ENCODE measurements at regions not wholly inside any gene's neighbourhood (a gene's known extent, or its start where the extent isn't known, plus 50 kb on each side); places are given as distances from the start of the nearest gene placed in this dataset.

DNA sequence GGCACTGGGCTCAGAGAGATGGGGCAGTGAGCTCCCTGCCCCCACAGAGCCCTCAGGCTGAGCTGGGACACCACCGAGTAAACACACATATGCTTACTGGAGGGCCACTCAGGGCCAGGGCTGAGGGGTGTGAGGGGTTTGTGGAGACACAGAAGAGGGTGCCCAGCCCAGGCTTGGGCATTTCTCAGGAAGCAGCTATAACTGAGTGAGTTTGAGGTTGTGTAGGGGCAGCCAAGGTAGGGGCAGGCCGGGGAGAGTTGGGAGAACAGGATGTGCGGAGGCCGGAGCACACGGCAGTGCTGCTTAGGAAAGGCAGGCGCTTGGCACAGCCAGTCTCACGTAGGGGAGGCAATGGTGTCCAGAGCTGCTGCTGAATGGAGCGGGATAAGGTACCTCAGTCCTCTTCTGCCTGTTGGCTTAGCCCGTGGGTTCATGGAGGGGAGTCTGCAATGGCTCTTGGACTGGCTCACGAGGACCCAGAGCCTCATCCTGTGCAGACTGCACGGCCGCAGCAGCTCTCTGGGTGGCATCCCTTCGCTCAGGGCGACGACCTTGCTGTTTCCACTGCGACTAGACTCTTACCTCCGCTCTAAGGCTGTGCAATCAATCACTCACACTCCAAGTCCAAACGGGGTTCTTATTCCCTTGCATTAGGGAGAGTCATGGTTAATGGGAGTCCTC, 466.1 kb upstream of the HS6ST1 start:
- DNase-seq, result no peak

DNA sequence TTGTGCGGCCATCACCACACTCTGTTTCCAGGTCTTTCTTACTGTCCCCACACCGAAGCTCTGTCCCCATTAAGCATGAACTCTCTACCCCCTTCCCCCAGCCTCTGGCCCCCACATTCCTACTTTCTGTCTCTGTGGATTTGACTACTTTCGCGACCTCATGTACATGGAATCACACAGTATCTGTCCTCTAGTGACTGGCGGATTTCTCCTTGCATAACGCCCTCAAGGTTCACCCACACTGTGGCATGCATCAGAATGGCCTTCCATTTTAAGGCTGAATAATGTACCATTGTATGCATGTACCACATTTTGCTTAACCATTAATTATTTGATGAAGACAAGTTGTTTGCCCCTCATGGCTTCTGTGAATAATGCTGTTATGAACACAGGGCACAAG, 467.6 kb upstream of the HS6ST1 start:
- no peak for DNase-seq

DNA sequence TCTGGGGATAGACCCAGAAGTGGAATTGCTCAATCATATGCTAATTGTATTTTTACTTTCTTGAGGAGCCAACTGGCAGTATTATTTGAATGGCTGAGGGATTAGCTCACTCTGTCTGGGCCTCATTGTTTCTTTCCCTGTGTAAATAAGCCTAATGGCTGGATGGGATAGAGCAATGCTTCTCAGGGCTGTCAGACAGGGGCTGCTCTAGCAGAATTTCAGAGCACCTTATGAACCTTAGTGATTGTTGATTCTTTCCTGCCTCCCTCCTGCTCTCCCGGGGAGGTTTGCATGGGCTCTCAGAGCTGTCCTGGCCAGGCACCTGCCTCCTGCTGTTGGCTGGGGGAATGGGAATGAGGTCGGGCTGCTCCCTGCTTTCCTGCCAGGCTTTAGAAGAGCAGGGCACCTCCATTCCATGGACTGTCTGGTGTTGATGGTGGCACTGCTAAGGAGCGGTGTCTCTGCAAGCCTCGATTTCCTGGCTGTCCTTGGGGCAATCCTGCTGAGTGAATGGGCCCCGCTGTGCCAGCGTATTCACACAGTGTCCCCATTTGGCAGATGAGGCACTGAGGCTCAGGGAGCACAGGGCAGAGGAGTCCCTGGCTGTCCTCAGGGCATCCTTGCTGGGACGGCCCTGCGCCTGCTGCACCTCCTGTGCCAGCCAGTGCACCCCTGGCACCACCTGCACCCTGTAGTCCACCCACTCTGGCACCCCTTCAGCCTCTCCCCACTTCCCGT, 468.2 kb upstream of the HS6ST1 start:
- DNase-seq, result no peak

DNA sequence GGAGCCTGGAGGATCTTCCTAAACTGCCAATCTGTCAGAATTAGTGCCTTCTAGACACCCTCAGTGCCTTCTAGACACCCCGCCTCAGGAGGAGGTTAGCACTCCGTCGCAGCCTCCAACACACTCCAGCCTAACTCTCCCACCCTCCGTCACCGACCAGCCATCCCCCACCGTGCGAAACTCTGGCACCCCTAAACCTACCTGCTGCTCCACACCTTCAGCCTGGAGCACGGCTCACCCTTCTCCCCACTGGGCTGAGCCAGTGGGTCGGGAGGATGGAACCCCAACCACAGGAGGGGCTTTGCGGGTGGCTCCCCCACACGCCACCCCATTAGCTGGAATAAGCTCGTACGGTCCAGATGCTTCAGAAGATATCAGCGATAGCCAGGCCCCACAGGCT, 468.9 kb upstream of the HS6ST1 start:
- DNase-seq, result no peak

DNA sequence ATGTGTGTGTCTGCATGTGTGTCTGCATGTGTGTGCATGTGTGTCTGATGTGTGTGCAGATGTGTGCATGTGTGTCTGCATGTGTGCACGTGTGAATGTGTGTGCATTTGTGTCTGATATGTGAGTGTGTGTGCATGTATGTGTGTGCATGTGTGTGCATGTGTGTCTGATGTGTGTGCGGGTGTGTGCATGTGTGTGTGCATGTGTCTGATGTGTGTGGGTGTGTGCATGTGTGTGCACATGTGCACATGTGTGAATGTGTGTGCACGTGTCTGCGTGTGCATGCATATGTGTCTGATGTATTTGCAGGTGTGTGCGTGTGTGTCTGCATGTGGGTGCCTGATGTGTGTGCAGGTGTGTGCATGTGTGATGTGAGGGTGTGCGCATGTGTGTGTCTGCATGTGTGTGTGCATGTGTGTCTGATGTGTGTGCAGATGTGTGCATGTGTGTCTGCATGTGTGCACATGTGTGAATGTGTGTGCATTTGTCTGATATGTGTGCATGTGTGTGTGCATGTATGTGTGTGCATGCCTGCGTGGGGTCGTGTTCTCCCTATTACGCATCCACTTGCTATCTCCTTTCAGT, 470.1 kb upstream of the HS6ST1 start:
- no peak for DNase-seq

DNA sequence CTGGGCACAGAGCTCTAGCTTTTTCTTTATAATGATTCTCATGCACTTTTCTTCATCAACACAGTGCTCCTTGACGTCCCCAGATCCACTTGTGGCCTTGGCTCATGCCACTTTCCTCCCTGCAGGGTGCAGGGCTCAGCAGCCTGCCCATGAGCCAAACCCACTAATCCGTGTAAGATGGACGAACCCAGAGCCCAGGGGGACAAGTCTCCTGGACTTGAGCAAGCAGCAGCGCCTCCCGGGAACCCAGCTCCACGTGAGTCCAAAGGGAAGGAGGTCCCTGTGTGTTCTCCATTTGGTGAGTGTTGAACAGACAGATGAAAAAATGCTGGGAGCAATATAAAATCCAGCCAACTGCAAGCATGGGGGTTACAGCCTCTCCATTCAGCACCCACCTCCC, 470.6 kb upstream of the HS6ST1 start:
- no peak for DNase-seq

DNA sequence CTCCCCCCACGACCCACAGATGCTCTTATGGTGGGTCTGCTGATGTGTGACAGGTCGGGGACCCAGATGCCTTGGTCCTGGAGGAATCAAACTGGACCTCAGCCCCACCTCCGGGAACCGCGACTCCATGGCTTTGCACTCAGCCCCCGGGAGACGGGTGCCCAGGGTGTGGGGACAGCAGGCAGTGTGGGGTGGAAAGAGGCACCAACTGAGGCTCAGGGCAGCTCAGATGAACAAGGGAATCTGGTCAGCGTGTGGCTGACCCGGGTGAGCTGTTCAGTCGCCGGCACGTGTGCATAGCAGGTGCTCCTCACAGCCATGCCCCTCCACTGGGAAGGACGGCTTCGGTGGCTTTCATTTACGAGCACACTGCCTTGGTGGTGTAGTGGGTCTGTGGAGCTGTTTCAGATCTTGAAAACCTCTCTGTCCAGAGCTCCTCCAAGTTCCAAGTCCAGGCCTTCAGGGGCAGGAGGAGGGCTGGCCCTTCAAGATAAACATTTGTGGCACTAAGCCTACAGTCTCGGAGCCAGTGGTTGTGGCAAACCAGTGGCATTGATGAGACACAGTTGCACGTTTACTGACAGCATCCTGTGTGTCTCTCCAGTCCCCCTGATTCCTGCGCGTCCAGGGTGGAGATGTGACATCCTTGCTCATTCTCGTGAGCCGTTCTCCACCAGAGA, 471.2 kb upstream of the HS6ST1 start:
- DNase-seq, result no peak

DNA sequence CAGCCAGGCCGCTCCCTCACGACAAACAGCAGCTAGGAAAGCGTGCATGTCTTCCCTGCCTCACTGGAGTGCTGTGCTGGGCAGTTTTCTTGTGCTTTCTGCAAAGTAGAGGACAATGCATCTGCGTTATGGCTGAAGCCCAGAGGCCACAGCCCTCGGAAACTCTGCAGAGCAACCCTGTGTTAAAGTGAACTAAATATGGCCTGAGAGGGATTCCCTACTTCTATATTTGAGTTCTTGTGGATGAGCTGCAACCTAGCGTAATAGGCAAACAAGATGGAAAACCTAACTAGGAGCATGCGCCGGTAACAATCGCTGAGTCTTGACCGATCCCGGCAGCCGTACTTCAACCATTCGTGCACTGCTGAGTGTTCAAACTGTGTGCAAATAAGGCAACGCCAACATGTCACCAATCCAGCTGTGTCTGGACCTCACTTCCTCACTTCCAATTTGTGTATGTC, 471.9 kb upstream of the HS6ST1 start:
- DNase-seq, result no peak

DNA sequence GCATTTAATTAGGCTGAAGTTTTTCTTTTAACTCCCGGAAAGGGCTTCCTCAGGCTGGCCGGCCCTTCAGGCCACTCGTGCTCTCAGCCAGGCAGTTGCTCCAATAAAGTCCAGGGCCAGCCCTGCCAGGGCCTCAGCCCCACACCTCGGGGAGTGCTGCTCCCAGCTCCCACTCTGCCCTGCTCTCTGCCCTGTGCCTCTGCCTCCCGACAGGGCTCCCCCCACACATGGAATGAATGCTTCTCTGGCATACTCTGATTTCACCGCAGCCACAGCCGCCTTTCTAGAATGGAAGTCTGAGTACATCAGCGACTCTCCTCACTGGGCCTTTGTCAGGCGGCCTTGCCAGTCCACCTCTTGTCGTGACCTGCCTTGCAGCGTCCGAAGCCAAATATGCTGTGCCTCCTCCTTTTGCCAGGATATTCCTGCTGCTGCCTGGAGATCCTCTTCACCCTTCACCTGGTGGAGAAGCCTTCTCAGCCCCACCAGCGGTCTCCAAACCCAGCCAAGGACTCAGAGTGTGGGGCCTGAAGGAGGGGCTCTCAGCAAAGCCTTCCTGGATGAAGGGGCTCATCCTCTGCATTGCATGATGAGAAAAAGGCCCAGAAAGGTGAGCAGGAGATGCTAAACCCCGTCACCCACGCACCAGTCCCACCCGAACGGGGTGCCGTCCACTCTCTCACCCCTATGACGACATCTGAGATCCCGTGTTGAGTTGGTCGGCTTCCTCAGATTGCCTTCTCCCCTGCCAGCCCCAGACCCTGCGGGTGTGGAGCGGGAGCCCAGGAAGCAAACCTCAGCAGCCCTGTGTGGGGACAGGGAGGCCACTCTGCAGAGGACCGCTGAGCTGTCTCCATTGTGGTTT, 472.7 kb upstream of the HS6ST1 start:
- no peak for DNase-seq

DNA sequence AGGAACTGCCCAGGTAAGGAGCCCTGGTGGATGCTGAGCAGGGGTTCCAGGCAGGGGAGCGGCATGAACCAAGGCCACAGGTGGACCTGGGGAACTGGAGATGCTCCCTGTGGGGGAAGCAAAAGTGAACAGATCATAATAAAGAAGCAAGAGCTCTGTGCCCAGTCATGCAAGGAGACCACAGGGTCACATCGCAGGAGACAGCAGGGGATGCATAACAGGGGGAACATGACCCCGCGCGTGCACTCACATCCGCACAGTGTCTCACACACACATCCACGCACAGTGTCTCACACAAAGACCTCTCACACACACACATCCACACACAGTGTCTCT, 473.3 kb upstream of the HS6ST1 start:
- no peak for DNase-seq

DNA sequence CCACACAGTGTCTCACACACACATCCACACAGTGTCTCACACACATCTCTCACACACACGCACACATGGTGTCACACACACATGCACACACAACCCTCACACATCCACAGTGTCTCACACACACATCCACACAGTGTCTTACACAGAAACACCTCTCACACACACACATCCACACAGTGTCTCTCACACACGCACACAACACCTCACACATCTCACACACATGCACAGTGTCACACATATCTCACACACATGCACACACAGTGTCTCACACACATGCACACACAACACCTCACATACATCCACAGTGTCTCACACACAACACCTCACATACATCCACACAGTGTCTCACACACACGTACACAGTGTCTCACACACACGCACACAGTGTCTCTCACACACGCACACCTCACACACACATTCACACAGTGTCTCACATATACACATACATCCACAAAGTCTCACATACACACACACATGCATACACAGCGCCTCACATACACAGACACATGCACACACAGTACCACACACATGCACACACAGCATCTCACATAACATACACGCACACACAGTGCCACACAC, 473.9 kb upstream of the HS6ST1 start:
- no peak for DNase-seq

DNA sequence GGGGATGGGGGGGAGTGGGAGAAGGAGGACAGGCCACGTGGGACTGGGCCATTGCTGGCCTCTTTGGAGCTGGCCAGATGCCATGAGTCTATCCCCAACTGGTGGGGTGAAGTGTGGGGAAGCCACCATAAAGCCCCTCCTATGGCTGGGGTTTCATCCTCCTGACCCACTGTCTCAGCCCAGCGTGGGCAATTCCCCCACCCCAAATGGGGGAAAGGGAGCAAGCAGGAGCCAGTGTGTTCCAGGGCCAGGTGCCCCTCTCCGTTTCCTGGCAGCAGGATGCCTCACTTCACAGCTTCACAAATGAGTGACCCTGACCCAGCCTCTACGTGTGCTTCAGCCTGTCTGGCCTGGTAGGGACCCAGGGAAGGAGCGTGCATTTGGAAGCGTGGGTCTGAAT, 474.7 kb upstream of the HS6ST1 start:
- no peak for DNase-seq

DNA sequence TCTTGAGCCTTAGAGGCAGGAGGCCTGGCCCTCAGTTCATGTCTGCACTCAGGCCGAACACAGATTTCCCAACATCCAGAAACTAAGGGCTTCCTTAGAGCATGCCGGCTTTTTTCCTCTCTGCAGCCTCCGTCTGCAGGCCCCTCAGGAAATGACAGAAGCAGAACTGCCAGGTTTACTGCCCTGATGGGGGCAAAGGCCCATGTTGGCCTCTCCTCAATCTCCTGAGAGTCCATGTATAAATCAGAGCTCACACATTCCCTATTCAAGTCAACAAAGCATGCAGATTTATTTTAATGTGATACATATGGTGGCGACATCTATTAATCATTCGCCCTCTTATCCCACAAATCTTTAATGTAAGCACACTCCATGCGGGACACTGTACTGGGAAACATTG, 475.6 kb upstream of the HS6ST1 start:
- no peak for DNase-seq

DNA sequence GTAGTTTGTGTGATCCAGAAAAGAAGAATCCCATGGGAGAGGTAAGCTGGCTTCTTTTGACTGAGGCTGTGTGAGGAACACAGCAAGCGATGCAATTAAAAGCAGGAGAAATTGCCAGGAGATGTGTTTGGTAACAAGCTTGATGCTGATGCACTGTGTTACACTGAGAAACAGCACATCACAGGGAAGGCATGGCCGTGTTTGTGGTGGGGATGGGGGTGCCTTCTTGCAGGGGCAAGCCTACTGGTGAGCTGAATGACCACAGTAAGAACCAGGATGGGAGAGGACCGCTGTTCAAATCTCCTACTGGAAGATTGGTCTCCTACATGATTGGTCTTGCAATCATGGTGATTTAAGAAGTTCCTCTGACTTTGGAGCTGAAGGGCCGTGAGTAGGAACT, 477.7 kb upstream of the HS6ST1 start:
- no peak for DNase-seq

DNA sequence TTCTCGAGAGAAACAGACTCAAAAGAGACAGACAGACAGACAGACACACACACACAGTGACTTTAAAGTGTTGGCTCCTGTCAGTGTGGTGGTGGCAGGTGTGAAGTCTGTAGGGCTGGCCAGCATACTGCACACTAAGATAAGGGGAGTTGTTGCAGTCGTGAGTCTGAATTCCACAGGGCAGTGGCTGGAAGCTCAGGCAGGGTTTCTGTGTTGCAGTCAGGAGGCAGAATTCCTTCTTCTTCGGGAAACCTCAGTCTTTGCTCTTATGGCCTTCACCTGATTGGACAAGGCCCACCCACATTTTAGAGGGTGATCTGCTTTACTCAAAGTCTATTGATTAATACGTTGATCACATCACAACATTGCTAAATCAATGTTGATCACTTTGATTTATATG, 478.4 kb upstream of the HS6ST1 start:
- no peak for DNase-seq

DNA sequence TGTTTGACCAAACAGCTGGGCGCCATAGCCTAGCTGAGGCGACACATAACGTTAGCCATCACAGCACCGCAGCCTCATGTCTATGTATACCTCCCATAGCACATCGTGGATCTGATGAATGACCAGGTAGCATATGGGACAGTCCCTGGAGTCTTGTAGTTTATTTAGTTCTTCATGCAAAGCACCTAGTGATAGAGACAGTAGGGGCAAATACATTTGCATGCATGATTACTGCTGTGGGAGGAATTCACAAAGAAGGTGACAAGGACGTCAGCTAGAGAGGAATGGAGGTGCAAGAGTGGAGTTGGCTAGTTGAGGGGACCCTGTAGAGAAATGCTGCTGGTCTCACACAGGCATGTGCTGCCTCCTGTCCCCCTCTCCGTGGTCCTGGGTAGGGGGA, 478.9 kb upstream of the HS6ST1 start:
- no peak for DNase-seq

DNA sequence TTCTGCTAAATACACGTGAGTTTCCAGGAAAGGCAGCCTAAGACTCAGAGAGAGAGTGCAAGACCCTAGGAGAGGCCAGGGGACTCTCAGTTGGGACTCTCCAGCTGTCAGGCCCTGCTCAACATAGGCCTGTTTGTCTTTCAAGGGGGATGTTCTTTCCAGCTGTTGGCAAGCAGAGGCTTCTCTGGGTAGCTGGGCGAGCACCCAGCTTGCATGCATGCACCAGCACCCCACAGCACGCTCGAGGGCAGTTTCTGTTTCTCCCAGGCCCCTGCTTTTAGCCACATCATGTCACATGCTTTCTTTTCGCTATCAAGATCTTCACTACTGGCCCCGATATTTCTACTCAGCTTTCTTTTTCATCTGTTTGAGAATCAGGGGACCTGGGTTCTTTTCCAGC, 479.3 kb upstream of the HS6ST1 start:
- DNase-seq, result no peak

DNA sequence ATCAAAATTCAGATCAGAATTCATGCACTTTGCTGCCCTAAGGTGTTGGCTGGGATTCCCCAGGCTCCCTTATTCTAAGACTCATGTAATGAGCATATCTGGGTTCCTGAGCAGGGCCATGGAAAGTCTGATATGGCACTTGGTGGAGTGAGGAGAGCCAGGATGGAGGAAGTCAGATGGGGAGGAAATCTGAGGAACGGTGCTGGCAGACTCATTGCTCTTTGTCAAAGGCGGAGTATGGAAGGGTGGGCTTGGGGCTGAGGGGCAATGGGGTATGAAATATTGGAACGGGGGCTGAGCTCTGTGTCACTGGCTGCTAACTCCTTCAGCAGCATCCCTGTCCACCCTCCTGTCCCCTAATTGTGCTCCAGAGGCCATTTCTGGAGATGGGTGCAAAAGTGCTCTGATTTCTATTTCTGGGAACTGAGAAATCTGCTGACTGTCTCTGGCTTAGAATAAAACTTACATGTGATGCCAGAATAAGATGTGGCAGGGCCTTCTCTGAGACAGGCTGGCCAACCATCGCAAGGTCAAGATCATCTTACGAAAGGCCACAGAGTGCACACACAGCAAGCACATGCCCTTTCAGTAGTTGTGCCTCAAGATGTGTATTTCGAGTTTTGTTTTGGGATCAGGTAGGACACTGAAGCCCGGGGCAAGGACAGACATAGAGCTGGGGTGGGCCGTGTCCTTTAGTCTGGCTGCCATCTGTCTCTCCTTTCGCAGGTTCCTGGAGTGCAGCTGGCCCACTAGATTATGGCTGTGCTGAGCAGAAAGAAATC, 480.0 kb upstream of the HS6ST1 start:
- no peak for DNase-seq

DNA sequence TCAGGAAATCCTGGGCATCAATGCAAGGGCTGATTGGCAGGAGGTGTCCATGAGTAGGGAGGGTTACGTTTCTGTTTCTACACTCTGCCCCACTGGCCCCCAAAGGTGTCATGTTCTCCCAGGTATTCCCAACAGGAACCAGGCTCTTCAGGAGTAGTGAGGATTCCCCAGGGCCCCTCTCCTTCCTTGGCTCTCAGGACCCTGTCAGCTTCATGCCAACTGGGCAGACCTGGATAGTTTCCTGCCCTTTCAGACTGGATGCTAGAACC, 480.6 kb upstream of the HS6ST1 start:
- DNase-seq, result no peak

DNA sequence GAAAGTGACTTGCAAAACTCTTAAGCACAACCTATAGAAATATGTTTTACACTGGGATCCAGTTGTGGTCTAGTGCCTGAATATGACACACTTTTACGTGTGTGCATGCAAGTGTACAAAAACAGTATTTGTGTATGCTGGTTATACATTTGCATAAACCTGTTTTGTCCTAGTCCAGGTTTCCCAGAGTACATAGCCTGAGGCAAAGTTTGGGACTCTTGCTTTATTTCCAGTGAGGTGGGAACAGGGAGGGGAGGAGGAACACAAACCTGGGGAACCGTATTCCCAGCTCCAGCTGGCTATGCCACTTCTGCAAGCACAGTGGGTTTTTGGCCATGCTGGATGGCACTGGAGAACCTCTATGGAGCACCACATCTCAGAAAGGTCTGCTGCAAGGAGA, 481.1 kb upstream of the HS6ST1 start:
- DNase-seq, result no peak

DNA sequence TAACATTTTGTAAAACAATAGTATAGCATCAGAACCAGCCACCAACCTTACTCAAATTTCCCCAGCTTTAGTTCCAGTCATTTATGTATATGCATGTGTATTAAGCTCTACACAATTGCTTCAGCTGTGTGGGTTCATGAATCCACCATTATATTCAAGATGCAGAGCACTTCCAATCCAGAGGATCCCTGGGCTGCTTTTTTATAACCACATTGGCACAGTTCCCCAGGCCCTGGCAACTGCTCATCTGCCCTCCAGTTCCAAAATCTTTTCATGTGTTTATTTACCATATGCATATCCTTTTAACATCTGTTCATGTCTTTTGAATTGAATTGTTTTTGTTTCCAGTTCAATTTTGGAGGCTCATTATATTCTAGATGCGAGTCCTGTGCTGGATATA, 482.9 kb upstream of the HS6ST1 start:
- no peak for DNase-seq

DNA sequence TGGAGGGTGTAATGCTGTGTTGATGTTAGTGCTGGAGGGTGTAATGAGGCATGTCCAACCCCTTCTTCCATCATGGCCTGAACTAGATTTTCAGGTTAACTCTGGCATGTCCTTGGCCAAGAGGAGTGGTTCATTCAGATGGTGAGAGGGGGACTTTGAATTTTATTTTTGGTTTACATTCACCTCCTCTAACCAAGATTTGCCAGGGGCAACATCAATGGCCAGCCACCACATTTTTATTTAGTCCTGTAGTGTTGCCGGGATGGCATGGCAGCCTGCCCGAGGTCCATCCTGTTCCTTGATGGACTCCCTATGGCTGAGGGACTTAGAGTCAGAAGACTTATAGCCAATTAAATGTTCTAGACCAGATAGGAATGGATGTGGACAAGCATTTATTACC, 484.6 kb upstream of the HS6ST1 start:
- DNase-seq, result no peak
